ENCODE measurements at regions not wholly inside any gene's neighbourhood (a gene's known extent, or its start where the extent isn't known, plus 50 kb on each side); places are given as distances from the start of the nearest gene placed in this dataset.

DNA sequence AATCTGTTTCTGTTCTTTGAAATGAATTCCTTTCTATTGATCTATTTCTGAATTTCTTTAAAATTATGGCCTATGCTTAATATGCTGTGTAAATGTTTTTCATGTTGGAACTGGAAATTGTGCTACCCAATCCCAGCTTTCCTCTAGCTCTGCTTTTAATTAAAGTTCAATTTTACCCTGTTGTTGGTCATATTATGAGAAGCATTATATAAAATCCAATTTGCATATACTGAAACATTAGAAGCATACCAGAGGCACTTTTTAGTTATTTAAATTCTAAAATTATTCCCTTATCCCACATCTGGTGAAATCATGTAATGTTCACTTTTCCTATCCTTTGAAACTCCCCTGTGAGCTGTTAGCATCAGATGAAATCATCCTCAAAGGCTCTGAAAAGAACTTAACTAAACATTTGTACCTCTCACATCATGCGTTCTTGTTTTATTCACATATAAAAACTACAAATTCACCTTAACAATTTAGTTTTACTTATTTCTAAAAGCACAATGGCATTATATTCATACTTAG lies 160.6 kb upstream of the COL21A1 start:
- DNase-seq (ENCODE audit: low read depth, low spot score): no peak
- Histone ChIP-seq H3K4me1 (ENCODE audit: insufficient read depth, insufficient read length) (no peaks in the 10 kb centered on the region), H3K9me3 (ENCODE audit: insufficient read depth, low read length) (no peaks in the 10 kb centered on the region), H3K4me3 (ENCODE audit: insufficient read length, low read depth) (no peak overlapping the region), H3K36me3 (ENCODE audit: insufficient read depth, insufficient read length, low read length) (no peaks in the 10 kb centered on the region), H3K9ac (ENCODE audit: insufficient read length, low read depth) (no peak overlapping the region), H3K27me3 (ENCODE audit: insufficient read depth, insufficient read length) (no peaks in the 10 kb centered on the region)
- TF ChIP-seq SUZ12 (IDR thresholded peaks at IDR 0.05; ENCODE audit: extremely low read depth, insufficient read depth, insufficient read length) (no peak), ZNF274 (IDR thresholded peaks at IDR 0.05; ENCODE audit: low read depth, low read length) (no peak), YY1 (IDR thresholded peaks at IDR 0.05; ENCODE audit: insufficient read depth, insufficient read length) (no peak)

DNA sequence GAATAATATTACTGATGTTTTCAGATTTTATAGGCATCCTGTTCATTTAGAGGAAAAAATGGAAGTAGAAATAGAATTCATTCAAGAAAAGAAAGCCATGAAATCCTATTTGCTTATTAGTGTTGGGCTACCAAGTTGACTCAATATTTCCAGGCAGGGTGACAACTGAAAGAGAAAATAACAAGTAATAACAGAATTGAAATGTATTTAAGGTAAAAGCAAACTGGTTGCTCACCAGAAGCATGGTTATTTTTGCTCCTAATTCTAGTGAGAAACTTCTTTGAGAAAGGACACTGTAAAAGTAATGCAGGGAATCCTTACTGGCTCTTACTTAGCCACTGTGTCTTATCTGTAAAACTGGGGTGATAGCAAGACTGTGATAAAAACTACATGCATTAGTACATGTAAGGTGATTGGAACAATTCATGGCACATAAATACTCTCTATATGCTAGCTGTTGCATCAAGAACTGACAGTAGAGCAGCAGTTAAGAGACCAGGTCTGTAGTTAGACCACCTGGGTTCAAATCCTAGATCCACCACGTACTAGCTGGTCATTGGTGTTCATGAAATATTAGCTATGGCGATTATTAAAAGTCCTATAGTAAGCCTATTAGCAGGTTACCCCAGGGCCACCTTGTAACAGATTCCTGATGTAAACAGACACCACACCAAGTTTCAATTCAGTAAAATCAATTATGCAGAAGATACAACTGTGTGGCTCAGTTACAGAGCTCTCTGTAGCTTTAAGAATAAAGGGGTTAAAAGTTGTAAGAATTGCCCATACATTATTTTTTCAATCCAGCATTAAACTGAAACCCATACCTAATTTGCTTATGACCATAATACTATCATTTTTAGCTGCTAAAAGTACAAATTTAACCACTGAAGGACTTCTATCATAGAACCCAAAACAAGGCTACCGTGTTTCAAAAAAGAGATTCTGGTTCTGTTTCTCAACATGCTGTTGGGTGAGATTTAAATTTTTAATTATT lies 159.2 kb upstream of the COL21A1 start:
- DNase-seq (ENCODE audit: low read depth, low spot score): no peak
- H3K9me3 ChIP-seq (ENCODE audit: insufficient read depth, low read length): no peaks in the 10 kb centered on the region
- TF ChIP-seq ZNF274 (IDR thresholded peaks at IDR 0.05; ENCODE audit: low read depth, low read length) (no peak), YY1 (IDR thresholded peaks at IDR 0.05; ENCODE audit: insufficient read depth, insufficient read length) (no peak), SUZ12 (IDR thresholded peaks at IDR 0.05; ENCODE audit: extremely low read depth, insufficient read depth, insufficient read length) (no peak)

DNA sequence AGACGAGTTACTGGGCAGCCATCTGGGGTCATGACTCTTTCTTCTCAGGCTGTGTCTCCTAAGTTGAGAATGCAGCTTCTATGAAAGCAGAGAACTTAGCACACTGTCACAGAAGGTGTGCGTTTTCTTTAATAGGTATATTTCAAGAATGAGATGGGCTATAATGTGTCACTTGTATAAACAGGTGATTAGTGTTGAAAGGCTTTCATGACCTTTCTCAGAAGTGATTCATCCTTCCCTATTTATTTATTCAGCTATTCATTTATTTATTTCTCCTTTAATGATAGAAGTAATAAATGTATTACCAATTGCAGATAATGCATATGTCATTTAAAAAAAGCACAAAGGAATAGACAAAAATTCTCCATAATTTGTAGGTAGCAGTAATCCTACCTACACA lies 157.2 kb upstream of the COL21A1 start:
- Histone ChIP-seq H3K27me3 (ENCODE audit: insufficient read depth, insufficient read length) (no peaks in the 10 kb centered on the region), H3K36me3 (ENCODE audit: insufficient read depth, insufficient read length, low read length) (no peaks in the 10 kb centered on the region), H3K4me3 (ENCODE audit: insufficient read length, low read depth) (no peak overlapping the region), H3K9ac (ENCODE audit: insufficient read length, low read depth) (no peak overlapping the region), H3K9me3 (ENCODE audit: insufficient read depth, low read length) (no peaks in the 10 kb centered on the region), H3K4me1 (ENCODE audit: insufficient read depth, insufficient read length) (no peaks in the 10 kb centered on the region)
- TF ChIP-seq SUZ12 (IDR thresholded peaks at IDR 0.05; ENCODE audit: extremely low read depth, insufficient read depth, insufficient read length): no peak
- no peak for TF ChIP-seq YY1 (IDR thresholded peaks at IDR 0.05; ENCODE audit: insufficient read depth, insufficient read length)
- no peak for TF ChIP-seq ZNF274 (IDR thresholded peaks at IDR 0.05; ENCODE audit: low read depth, low read length)
- no peak for DNase-seq (ENCODE audit: low read depth, low spot score)

More for the DNA sequence above, 159.2 kb upstream of the COL21A1 start:
- Histone ChIP-seq H3K27me3 (ENCODE audit: insufficient read depth, insufficient read length) (no peaks in the 10 kb centered on the region), H3K4me3 (ENCODE audit: insufficient read length, low read depth) (no peak overlapping the region), H3K36me3 (ENCODE audit: insufficient read depth, insufficient read length, low read length) (no peaks in the 10 kb centered on the region), H3K4me1 (ENCODE audit: insufficient read depth, insufficient read length) (no peaks in the 10 kb centered on the region), H3K9ac (ENCODE audit: insufficient read length, low read depth) (no peak overlapping the region)

GRCh38 chr6:56403745-56404144 lies 156.4 kb upstream of the COL21A1 start:
- Histone ChIP-seq H3K9ac (ENCODE audit: insufficient read length, low read depth) (no peak overlapping the region), H3K9me3 (ENCODE audit: insufficient read depth, low read length) (no peaks in the 10 kb centered on the region), H3K4me3 (ENCODE audit: insufficient read length, low read depth) (no peak overlapping the region), H3K27me3 (ENCODE audit: insufficient read depth, insufficient read length) (no peaks in the 10 kb centered on the region), H3K4me1 (ENCODE audit: insufficient read depth, insufficient read length) (no peaks in the 10 kb centered on the region), H3K36me3 (ENCODE audit: insufficient read depth, insufficient read length, low read length) (no peaks in the 10 kb centered on the region)
- no peak for TF ChIP-seq ZNF274 (IDR thresholded peaks at IDR 0.05; ENCODE audit: low read depth, low read length)
- TF ChIP-seq SUZ12 (IDR thresholded peaks at IDR 0.05; ENCODE audit: extremely low read depth, insufficient read depth, insufficient read length): no peak
- no peak for TF ChIP-seq YY1 (IDR thresholded peaks at IDR 0.05; ENCODE audit: insufficient read depth, insufficient read length)
- DNase-seq (ENCODE audit: low read depth, low spot score): no peak

GRCh38 chr6:56401477-56402070 lies 154.2 kb upstream of the COL21A1 start:
- H3K4me3 ChIP-seq (ENCODE audit: insufficient read length, low read depth): no peak overlapping the region
- no peaks in the 10 kb centered on the region for H3K27me3 ChIP-seq (ENCODE audit: insufficient read depth, insufficient read length)
- TF ChIP-seq SUZ12 (IDR thresholded peaks at IDR 0.05; ENCODE audit: extremely low read depth, insufficient read depth, insufficient read length) (no peak), YY1 (IDR thresholded peaks at IDR 0.05; ENCODE audit: insufficient read depth, insufficient read length) (no peak), ZNF274 (IDR thresholded peaks at IDR 0.05; ENCODE audit: low read depth, low read length) (no peak)
- no peak for DNase-seq (ENCODE audit: low read depth, low spot score)
- no peaks in the 10 kb centered on the region for H3K9me3 ChIP-seq (ENCODE audit: insufficient read depth, low read length)
- H3K4me1 ChIP-seq (ENCODE audit: insufficient read depth, insufficient read length): no peaks in the 10 kb centered on the region
- H3K9ac ChIP-seq (ENCODE audit: insufficient read length, low read depth): no peak overlapping the region
- no peaks in the 10 kb centered on the region for H3K36me3 ChIP-seq (ENCODE audit: insufficient read depth, insufficient read length, low read length)

GRCh38 chr6:56400273-56400672 lies 152.9 kb upstream of the COL21A1 start:
- TF ChIP-seq ZNF274 (IDR thresholded peaks at IDR 0.05; ENCODE audit: low read depth, low read length) (no peak), YY1 (IDR thresholded peaks at IDR 0.05; ENCODE audit: insufficient read depth, insufficient read length) (no peak), SUZ12 (IDR thresholded peaks at IDR 0.05; ENCODE audit: extremely low read depth, insufficient read depth, insufficient read length) (no peak)
- DNase-seq (ENCODE audit: low read depth, low spot score): no peak
- Histone ChIP-seq H3K36me3 (ENCODE audit: insufficient read depth, insufficient read length, low read length) (no peaks in the 10 kb centered on the region), H3K4me1 (ENCODE audit: insufficient read depth, insufficient read length) (no peaks in the 10 kb centered on the region), H3K4me3 (ENCODE audit: insufficient read length, low read depth) (no peak overlapping the region), H3K9ac (ENCODE audit: insufficient read length, low read depth) (no peak overlapping the region), H3K9me3 (ENCODE audit: insufficient read depth, low read length) (no peaks in the 10 kb centered on the region), H3K27me3 (ENCODE audit: insufficient read depth, insufficient read length) (no peaks in the 10 kb centered on the region)
